NCI-H82 treated with DMSO at 0.1 percent for 48 hours (cell line): ENCODE measurements at regions not wholly inside any gene's neighbourhood (a gene's known extent, or its start where the extent isn't known, plus 50 kb on each side); places are given as distances from the start of the nearest gene placed in this dataset.

Experiments
- DNase-seq: peaks from one replicate; lab custom pipeline; 2025; ENCODE audit not compliant: unreplicated experiment; lab: John Stamatoyannopoulos, UW

GRCh38 chr7:132072873-132073272 lies 503.4 kb downstream of the PLXNA4 start:
- no peak for DNase-seq

- no peak for DNase-seq
Observed at GRCh38 chr7:132072165-132072564, 504.1 kb downstream of the PLXNA4 start.

GRCh38 chr7:132069306-132069705 lies 507.0 kb downstream of the PLXNA4 start:
- DNase-seq: no peak

GRCh38 chr7:132066761-132067171 lies 509.5 kb downstream of the PLXNA4 start:
- DNase-seq: no peak

GRCh38 chr7:132065989-132066603 lies 509.7 kb upstream of the PODXL start:
- DNase-seq: no peak

- DNase-seq: no peak
Observed at GRCh38 chr7:132065193-132065988, 509.0 kb upstream of the PODXL start.

- no peak for DNase-seq
Observed at GRCh38 chr7:132063800-132064199, 507.4 kb upstream of the PODXL start.

GRCh38 chr7:132061937-132062336 lies 505.5 kb upstream of the PODXL start:
- no peak for DNase-seq

- no peak for DNase-seq
Observed at GRCh38 chr7:132059141-132059540, 502.7 kb upstream of the PODXL start.

GRCh38 chr7:132055336-132056120 lies 499.1 kb upstream of the PODXL start:
- no peak for DNase-seq

GRCh38 chr7:132053871-132054270 lies 497.4 kb upstream of the PODXL start:
- no peak for DNase-seq

- DNase-seq: no peak
Observed at GRCh38 chr7:132051311-132051710, 494.9 kb upstream of the PODXL start.

GRCh38 chr7:132049462-132050304 lies 493.3 kb upstream of the PODXL start:
- peak; percentile 26 for DNase-seq

GRCh38 chr7:132045481-132045980 lies 489.1 kb upstream of the PODXL start:
- no peak for DNase-seq

- DNase-seq: no peak
Observed at GRCh38 chr7:132045002-132045401, 488.6 kb upstream of the PODXL start.

GRCh38 chr7:132044247-132044646 lies 487.8 kb upstream of the PODXL start:
- DNase-seq: no peak

- no peak for DNase-seq
Observed at GRCh38 chr7:132041108-132041507, 484.7 kb upstream of the PODXL start.

- DNase-seq: no peak
Observed at GRCh38 chr7:132035517-132036362, 479.3 kb upstream of the PODXL start.

GRCh38 chr7:132034748-132035416 lies 478.5 kb upstream of the PODXL start:
- no peak for DNase-seq
